ENCODE measurements at regions not wholly inside any gene's neighbourhood (a gene's known extent, or its start where the extent isn't known, plus 50 kb on each side); places are given as distances from the start of the nearest gene placed in this dataset.

DNA sequence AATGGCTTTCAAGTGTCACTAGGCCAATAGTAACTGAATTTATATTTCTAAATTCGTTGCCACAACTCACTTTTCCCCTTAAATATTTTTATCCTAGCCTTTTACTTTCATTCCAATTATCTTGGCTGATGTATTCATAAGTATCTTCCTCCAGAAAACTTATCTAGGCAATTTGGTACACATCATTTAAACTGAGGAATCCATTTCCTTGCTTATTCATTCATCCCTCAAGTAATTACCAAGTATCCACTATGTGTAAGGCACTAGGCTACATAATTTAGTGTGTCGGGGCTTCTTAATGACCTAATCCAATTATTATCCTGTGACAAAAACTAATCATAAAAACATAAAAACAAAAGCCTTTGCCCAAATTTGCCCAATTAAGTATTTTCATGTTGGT lies 258.3 kb upstream of the TCF21 start:
- Histone ChIP-seq H3K79me2 (ENCODE audit: low read length) (no peaks in the 10 kb centered on the region), H3F3A (ENCODE audit: low read length, unreplicated experiment) (no peaks in the 10 kb centered on the region), H4K20me1 (ENCODE audit: low read length) (no peaks in the 10 kb centered on the region), H3K36me3 (ENCODE audit: low read depth, low read length) (no peaks in the 10 kb centered on the region), H3K9ac (ENCODE audit: low read length) (no peak overlapping the region), H3K27me3 (ENCODE audit: low read length) (no peaks in the 10 kb centered on the region), H3K9me3 (ENCODE audit: low read length) (no peaks in the 10 kb centered on the region), H3K4me3 (ENCODE audit: low read length) (no peak overlapping the region), H2AFZ (ENCODE audit: low read length) (no peak overlapping the region), H3K27ac (ENCODE audit: low read length) (no peak overlapping the region), H3K4me2 (ENCODE audit: low read length) (no peak overlapping the region), H3K9me2 (replicated peaks; ENCODE audit: low read length) (no peaks in the 10 kb centered on the region), H3K4me1 (ENCODE audit: insufficient read depth, low read length) (peaks cover 17% of the 10 kb centered on the region)
- intact Hi-C loops (cut with micrococcal nuclease): no loop called here
- no TSS peak for BruUV-seq (replicated peaks)
- TF ChIP-seq, protein P1, sequence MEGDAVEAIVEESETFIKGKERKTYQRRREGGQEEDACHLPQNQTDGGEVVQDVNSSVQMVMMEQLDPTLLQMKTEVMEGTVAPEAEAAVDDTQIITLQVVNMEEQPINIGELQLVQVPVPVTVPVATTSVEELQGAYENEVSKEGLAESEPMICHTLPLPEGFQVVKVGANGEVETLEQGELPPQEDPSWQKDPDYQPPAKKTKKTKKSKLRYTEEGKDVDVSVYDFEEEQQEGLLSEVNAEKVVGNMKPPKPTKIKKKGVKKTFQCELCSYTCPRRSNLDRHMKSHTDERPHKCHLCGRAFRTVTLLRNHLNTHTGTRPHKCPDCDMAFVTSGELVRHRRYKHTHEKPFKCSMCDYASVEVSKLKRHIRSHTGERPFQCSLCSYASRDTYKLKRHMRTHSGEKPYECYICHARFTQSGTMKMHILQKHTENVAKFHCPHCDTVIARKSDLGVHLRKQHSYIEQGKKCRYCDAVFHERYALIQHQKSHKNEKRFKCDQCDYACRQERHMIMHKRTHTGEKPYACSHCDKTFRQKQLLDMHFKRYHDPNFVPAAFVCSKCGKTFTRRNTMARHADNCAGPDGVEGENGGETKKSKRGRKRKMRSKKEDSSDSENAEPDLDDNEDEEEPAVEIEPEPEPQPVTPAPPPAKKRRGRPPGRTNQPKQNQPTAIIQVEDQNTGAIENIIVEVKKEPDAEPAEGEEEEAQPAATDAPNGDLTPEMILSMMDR (conservative IDR thresholded peaks at IDR 0.05; ENCODE audit: low read depth, low read length): no peak
- TF ChIP-seq EZH2 (IDR thresholded peaks at IDR 0.05; ENCODE audit: low read length, unreplicated experiment) (no peak), EZH2phosphoT487 (IDR thresholded peaks at IDR 0.05; ENCODE audit: borderline replicate concordance, low read length) (no peak)
- DNase-seq (no peak), ATAC-seq (no peak)
- CTCF ChIA-PET: no interaction called here
- POLR2A ChIA-PET (ENCODE audit: unreplicated experiment): no interaction called here

DNA sequence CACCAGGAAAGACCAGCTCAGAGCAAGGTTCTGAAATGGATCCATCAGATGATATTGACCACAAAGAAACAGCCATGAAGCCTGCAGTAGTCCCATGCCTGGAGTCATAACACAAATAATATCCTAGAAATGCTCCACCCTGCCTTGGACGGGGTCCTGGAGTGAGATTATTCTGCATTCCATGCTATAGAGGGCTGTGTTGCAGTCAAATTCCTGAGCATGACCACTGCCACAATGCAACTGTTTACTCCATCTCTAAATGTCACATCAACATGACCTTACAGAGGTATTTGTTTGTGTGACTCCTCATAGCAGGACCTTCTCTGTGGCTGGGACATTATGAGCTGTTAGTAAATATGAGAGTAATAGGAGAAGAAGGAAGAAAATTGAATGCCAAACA lies 257.5 kb upstream of the TCF21 start:
- H3K4me1 ChIP-seq (ENCODE audit: insufficient read depth, low read length): peaks cover 17% of the 10 kb centered on the region
- no peaks in the 10 kb centered on the region for H4K20me1 ChIP-seq (ENCODE audit: low read length)
- peak overlapping the region; percentile 7; the same call in 1 of the 2 replicates for H3K4me2 ChIP-seq (ENCODE audit: low read length)
- BruUV-seq (replicated peaks): no TSS peak
- intact Hi-C loops (cut with micrococcal nuclease): no loop called here
- H3K4me3 ChIP-seq (ENCODE audit: low read length): no peak overlapping the region
- TF ChIP-seq EZH2 (IDR thresholded peaks at IDR 0.05; ENCODE audit: low read length, unreplicated experiment) (no peak), EZH2phosphoT487 (IDR thresholded peaks at IDR 0.05; ENCODE audit: borderline replicate concordance, low read length) (no peak)
- TF ChIP-seq, protein P1 (conservative IDR thresholded peaks at IDR 0.05; ENCODE audit: low read depth, low read length): no peak; the same call in 1 of the 2 replicates
- no peaks in the 10 kb centered on the region for H3K79me2 ChIP-seq (ENCODE audit: low read length)
- no peaks in the 10 kb centered on the region for H3K27me3 ChIP-seq (ENCODE audit: low read length)
- peak overlapping the region; percentile 44 for H3K27ac ChIP-seq (ENCODE audit: low read length)
- ChIA-PET CTCF (no interaction called here), POLR2A (ENCODE audit: unreplicated experiment) (no interaction called here)
- peak; percentile 54 for DNase-seq
- no peaks in the 10 kb centered on the region for H3F3A ChIP-seq (ENCODE audit: low read length, unreplicated experiment)
- H3K36me3 ChIP-seq (ENCODE audit: low read depth, low read length): no peaks in the 10 kb centered on the region
- no peak overlapping the region for H3K9ac ChIP-seq (ENCODE audit: low read length)
- ATAC-seq: peak; percentile 74
- H2AFZ ChIP-seq (ENCODE audit: low read length): no peak overlapping the region; the same call in 1 of the 2 replicates
- H3K9me3 ChIP-seq (ENCODE audit: low read length): no peaks in the 10 kb centered on the region
- H3K9me2 ChIP-seq (replicated peaks; ENCODE audit: low read length): no peaks in the 10 kb centered on the region

DNA sequence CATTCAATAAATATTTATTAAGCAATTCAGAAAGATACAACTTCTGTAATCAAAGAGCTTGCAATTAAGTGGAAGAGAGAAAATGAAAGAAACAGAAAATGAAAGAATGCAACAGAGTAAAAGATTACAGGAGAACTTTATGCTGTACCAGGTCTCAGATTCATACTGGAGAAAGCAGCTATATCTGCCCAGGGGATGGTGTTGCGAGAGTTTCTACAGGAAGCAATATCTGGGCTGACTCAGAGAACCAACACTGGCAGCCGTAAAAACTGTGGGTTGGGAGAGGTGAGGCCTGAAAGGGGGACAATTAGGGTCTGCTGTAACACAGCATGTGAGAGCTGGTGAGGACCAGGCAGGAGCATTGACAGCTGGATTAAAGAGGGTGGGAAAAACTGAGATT lies 256.7 kb upstream of the TCF21 start:
- no TSS peak for BruUV-seq (replicated peaks)
- CTCF ChIA-PET: interaction anchor here (0.6 to 0.7 kb wide), 2 partner anchors 197 to 291 kb away, joined by 3 read pairs; no protein-coding TSS in a partner anchor

More for the DNA sequence above, 256.7 kb upstream of the TCF21 start:
- POLR2A ChIA-PET (ENCODE audit: unreplicated experiment): no interaction called here
- Histone ChIP-seq H3K36me3 (ENCODE audit: low read depth, low read length) (no peaks in the 10 kb centered on the region), H4K20me1 (ENCODE audit: low read length) (no peaks in the 10 kb centered on the region), H3K9me2 (replicated peaks; ENCODE audit: low read length) (no peaks in the 10 kb centered on the region), H3K27ac (ENCODE audit: low read length) (peak overlapping the region; percentile 44; the same call in 1 of the 2 replicates), H3K4me1 (ENCODE audit: insufficient read depth, low read length) (peaks cover 17% of the 10 kb centered on the region), H3K79me2 (ENCODE audit: low read length) (no peaks in the 10 kb centered on the region), H3K27me3 (ENCODE audit: low read length) (no peaks in the 10 kb centered on the region), H3K9ac (ENCODE audit: low read length) (no peak overlapping the region), H3K9me3 (ENCODE audit: low read length) (no peaks in the 10 kb centered on the region), H2AFZ (ENCODE audit: low read length) (0 out of 2 replicates have a peak overlapping the region, but pooled peaks have one; percentile 6), H3F3A (ENCODE audit: low read length, unreplicated experiment) (no peaks in the 10 kb centered on the region), H3K4me3 (ENCODE audit: low read length) (no peak overlapping the region), H3K4me2 (ENCODE audit: low read length) (peak overlapping the region; percentile 7)
- intact Hi-C loops (cut with micrococcal nuclease): no loop called here
- TF ChIP-seq EZH2 (IDR thresholded peaks at IDR 0.05; ENCODE audit: low read length, unreplicated experiment) (no peak), EZH2phosphoT487 (IDR thresholded peaks at IDR 0.05; ENCODE audit: borderline replicate concordance, low read length) (no peak)
- TF ChIP-seq, protein P1 (conservative IDR thresholded peaks at IDR 0.05; ENCODE audit: low read depth, low read length): no peak
- DNase-seq (peak; percentile 46), ATAC-seq (peak; percentile 95)

All from PC-3 (cell line).